Upper lobe of left lung (tissue), 6 donors: ENCODE measurements at regions not wholly inside any gene's neighbourhood (a gene's known extent, or its start where the extent isn't known, plus 50 kb on each side); places are given as distances from the start of the nearest gene placed in this dataset.
A peak's percentile ranks its signal among the peaks of the same experiment; 100 is the strongest.
"Not testable (repeated sequence)": the region's sequence is repeated elsewhere in the genome, so short reads cannot be mapped to it uniquely, and the experiment has no call there.

Experiments
- ATAC-seq, 2 donors: fragments of 200-7000 bp; cut with Tn5 transposase; one replicate each; pipeline ENCODE4 v1.9.1; 2022; ENCODE audit warnings: mild to moderate bottlenecking in 2 of 2, moderate library complexity in 2 of 2; ENCODE audit not compliant: low FRiP score in 2 of 2
- DNase-seq, 2 donors: peaks; one replicate each; pipeline ENCODE4 v3.0.0-alpha.2; 2019 to 2020
- H3K27ac ChIP-seq, 4 donors: fragments of 200-600 bp; sonication (generic); one replicate each; pipeline ENCODE4 v1.5.1; 2016 to 2019
- H3K27me3 ChIP-seq, 4 donors: fragments of 200-600 bp; sonication (generic); one replicate each; pipeline ENCODE4 v1.5.1; 2017 to 2019
- H3K36me3 ChIP-seq, 4 donors: fragments of 200-600 bp; sonication (generic); one replicate each; pipeline ENCODE4 v1.5.1; 2016 to 2019
- H3K4me1 ChIP-seq, 4 donors: fragments of 200-600 bp; sonication (generic); one replicate each; pipeline ENCODE4 v1.5.1; 2018 to 2019
- H3K4me3 ChIP-seq, 4 donors: fragments of 200-600 bp; sonication (generic); one replicate each; pipeline ENCODE4 v1.5.1; 2017 to 2019; ENCODE audit warnings: mild to moderate bottlenecking in 2 of 4, moderate library complexity in 1 of 4
- H3K9me3 ChIP-seq, 4 donors: fragments of 200-600 bp; sonication (generic); one replicate each; pipeline ENCODE4 v1.5.1; 2018 to 2019
- EP300 ChIP-seq, 4 donors: sonication (generic); formaldehyde crosslinking; IDR thresholded peaks; one replicate each; pipeline ENCODE4 v1.5.1; 2017; ENCODE audit warnings: antibody characterized with exemption in 4 of 4, control low read depth in 2 of 4
- POLR2A ChIP-seq, 4 donors: fragments of 450-650 bp; IDR thresholded peaks; one replicate each; pipeline ENCODE4 v1.5.1; 2016 to 2017; ENCODE audit warnings: antibody characterized with exemption in 4 of 4, mild to moderate bottlenecking in 2 of 4
- POLR2AphosphoS5 ChIP-seq, 2 donors: sonication (generic); formaldehyde crosslinking; IDR thresholded peaks; one replicate each; pipeline ENCODE4 v1.5.1; 2017; ENCODE audit warnings: antibody characterized with exemption in 2 of 2
- WGBS, 2 donors: methylation state at CpG; one replicate each; pipeline ENCODE4 v1.1.5; 2017 to 2018; 5-methylcytosine and 5-hydroxymethylcytosine counted together
- TF ChIP-seq, protein P1 (sequence below), 6 experiments: fragments of 450-650 bp in 4 of 6; fragments of 200-600 bp in 2 of 6; sonication (generic) in 2 of 6; IDR thresholded peaks; one replicate each; pipeline ENCODE4 v1.5.1; 2016 to 2019; ENCODE audit warnings: antibody characterized with exemption in 6 of 6
- donor health status: DM: no; HTN: no; CAD: no; lungs with moderate emphysema.
- donor health status: DM: no; HTN: yes; CAD: no; lungs with severe emphysema.

DNA sequence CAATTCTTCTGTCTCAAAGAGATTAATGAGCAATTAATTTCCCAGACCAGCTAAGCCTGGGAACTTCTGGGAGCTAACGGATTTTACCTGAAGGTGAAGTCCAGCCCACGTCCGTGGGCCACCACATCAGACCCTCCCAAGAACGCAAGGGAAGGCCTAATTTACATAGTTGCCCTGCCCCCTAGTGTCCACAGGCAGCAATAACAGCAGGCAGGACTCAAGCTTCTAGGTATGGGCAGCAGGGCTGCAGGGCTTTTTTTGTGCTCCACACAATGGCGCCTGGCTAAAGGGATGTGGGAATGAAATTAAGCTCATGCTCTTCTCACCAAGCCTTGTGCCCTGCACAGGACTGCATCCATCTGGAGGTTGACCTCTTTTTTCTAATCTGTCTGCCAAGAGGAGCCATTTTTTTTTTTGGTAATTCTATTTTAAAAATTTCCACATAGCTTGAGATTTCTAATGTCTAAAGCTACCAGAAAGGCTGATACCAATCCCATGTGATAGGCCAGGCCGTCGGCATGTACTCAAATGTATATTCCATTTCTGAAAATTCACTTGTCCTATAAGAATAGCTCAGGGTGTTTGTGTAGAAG lies 111.9 kb upstream of the TMEM164 start:
- no peak overlapping the region for H3K4me3 ChIP-seq
- peaks cover 0 to 14% (median 2%) of the 10 kb centered on the region in 4 donors for H3K4me1 ChIP-seq
- no peak for TF ChIP-seq POLR2AphosphoS5 (IDR thresholded peaks at IDR 0.05)
- TF ChIP-seq, protein P1, sequence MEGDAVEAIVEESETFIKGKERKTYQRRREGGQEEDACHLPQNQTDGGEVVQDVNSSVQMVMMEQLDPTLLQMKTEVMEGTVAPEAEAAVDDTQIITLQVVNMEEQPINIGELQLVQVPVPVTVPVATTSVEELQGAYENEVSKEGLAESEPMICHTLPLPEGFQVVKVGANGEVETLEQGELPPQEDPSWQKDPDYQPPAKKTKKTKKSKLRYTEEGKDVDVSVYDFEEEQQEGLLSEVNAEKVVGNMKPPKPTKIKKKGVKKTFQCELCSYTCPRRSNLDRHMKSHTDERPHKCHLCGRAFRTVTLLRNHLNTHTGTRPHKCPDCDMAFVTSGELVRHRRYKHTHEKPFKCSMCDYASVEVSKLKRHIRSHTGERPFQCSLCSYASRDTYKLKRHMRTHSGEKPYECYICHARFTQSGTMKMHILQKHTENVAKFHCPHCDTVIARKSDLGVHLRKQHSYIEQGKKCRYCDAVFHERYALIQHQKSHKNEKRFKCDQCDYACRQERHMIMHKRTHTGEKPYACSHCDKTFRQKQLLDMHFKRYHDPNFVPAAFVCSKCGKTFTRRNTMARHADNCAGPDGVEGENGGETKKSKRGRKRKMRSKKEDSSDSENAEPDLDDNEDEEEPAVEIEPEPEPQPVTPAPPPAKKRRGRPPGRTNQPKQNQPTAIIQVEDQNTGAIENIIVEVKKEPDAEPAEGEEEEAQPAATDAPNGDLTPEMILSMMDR (IDR thresholded peaks at IDR 0.05): peak; percentile 55 to 93 (median 80)
- peak; percentile 79 to 82 for ATAC-seq
- H3K36me3 ChIP-seq: no peaks in the 10 kb centered on the region
- DNase-seq: peak in 1 of 2 donors; percentile 51
- H3K27ac ChIP-seq: no peak overlapping the region
- H3K9me3 ChIP-seq: no peaks in the 10 kb centered on the region
- 33 to 34% methylated on average over 6 to 7 of the region's 7 CpGs for WGBS, 2 donors
- H3K27me3 ChIP-seq: no peaks in the 10 kb centered on the region

DNA sequence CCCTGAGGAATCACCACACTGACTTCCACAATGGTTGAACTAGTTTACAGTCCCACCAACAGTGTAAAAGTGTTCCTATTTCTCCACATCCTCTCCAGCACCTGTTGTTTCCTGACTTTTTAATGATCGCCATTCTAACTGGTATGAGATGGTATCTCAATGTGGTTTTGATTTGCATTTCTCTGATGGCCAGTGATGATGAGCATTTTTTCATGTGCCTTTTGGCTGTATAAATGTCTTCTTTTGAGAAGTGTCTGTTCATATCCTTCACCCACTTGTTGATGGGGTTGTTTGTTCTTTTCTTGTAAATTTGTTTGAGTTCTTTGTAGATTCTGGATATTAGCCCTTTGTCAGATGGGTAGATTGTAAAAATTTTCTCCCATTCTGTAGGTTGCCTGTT lies 106.9 kb upstream of the TMEM164 start:
- H3K27me3 ChIP-seq, H3K36me3 ChIP-seq, H3K9me3 ChIP-seq, H3K27ac ChIP-seq, H3K4me3 ChIP-seq, ATAC-seq, H3K4me1 ChIP-seq, DNase-seq: not testable (repeated sequence)
- WGBS, 2 donors: 71 to 78% methylated on average over 1 of the region's 1 CpG

DNA sequence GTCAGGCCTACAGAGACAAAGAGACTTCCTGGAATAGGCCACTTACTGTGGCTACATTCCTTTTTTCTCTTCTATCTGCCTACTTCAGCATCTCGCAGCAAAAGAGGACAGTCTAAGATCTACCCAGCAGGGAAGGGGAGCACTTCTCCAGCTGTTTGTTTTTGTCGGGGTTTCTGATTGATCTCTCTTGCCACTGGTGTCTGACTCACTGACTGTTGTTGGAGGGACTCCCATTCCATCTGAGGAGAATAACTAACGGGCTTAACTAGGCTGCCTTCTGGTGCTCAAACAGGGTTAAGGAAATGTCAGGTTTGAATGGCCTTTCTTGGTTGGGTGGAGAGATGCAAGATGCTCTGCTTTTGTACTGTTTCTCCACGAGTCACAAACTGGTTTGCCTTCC lies 100.2 kb upstream of the TMEM164 start:
- H3K4me1 ChIP-seq: no peaks in the 10 kb centered on the region
- no peaks in the 10 kb centered on the region for H3K36me3 ChIP-seq
- no peaks in the 10 kb centered on the region for H3K27me3 ChIP-seq
- ATAC-seq (no peak), DNase-seq (no peak)
- no peak overlapping the region for H3K27ac ChIP-seq
- peaks cover 0 to 7% (median 0%) of the 10 kb centered on the region in 4 donors for H3K9me3 ChIP-seq
- 58 to 67% methylated on average over 4 of the region's 4 CpGs for WGBS, 2 donors
- no peak for TF ChIP-seq POLR2AphosphoS5 (IDR thresholded peaks at IDR 0.05)
- no peak for TF ChIP-seq EP300 (IDR thresholded peaks at IDR 0.05)
- TF ChIP-seq POLR2A (IDR thresholded peaks at IDR 0.05): no peak
- TF ChIP-seq, protein P1 (IDR thresholded peaks at IDR 0.05): no peak
- no peak overlapping the region for H3K4me3 ChIP-seq

DNA sequence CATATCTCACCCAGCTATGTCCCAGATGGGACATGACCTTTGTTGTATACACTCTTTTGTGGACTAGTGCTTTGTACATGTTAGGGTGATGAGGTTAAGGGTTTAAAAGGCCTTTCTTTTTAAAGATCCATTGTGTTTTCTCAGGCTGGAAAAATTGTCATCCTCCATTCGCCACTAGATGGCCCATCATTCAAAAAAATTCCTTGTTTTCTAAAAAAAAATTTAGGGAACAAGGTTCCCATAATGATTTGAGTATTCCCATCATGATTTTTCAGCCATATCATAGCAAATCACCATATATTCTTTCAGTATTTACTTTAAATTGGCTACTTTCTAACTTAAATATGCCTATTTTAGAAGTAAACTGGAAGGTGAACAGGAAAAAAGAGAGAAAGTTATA lies 91.9 kb upstream of the TMEM164 start:
- WGBS, 2 donors: 15 to 38% methylated on average over 1 of the region's 1 CpG
- no peak for ATAC-seq

DNA sequence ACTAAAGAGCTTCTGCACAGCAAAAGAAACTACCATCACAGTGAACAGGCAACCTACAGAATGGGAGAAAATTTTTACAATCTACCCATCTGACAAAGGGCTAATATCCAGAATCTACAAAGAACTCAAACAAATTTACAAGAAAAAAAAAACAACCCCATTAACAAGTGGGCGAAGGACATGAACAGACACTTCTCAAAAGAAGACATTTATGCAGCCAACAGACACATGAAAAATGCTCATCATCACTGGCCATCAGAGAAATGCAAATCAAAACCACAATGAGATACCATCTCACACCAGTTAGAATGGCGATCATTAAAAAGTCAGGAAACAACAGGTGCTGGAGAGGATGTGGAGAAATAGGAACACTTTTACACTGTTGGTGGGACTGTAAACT lies 89.9 kb upstream of the TMEM164 start:
- not testable (repeated sequence) for H3K36me3 ChIP-seq, H3K27me3 ChIP-seq, ATAC-seq, H3K4me1 ChIP-seq, H3K9me3 ChIP-seq, DNase-seq, H3K4me3 ChIP-seq, H3K27ac ChIP-seq
- WGBS, 2 donors: 85 to 100% methylated on average over 1 to 2 of the region's 2 CpGs

More for the DNA sequence above, 91.9 kb upstream of the TMEM164 start:
- H3K4me1 ChIP-seq: no peaks in the 10 kb centered on the region
- H3K4me3 ChIP-seq: no peak overlapping the region
- no peaks in the 10 kb centered on the region for H3K9me3 ChIP-seq
- TF ChIP-seq POLR2AphosphoS5 (IDR thresholded peaks at IDR 0.05): no peak
- TF ChIP-seq, protein P1 (IDR thresholded peaks at IDR 0.05): peak in 2 of 6 experiments; percentile 28 to 42
- no peaks in the 10 kb centered on the region for H3K27me3 ChIP-seq
- H3K36me3 ChIP-seq: no peaks in the 10 kb centered on the region
- no peak overlapping the region for H3K27ac ChIP-seq
- DNase-seq: no peak

DNA sequence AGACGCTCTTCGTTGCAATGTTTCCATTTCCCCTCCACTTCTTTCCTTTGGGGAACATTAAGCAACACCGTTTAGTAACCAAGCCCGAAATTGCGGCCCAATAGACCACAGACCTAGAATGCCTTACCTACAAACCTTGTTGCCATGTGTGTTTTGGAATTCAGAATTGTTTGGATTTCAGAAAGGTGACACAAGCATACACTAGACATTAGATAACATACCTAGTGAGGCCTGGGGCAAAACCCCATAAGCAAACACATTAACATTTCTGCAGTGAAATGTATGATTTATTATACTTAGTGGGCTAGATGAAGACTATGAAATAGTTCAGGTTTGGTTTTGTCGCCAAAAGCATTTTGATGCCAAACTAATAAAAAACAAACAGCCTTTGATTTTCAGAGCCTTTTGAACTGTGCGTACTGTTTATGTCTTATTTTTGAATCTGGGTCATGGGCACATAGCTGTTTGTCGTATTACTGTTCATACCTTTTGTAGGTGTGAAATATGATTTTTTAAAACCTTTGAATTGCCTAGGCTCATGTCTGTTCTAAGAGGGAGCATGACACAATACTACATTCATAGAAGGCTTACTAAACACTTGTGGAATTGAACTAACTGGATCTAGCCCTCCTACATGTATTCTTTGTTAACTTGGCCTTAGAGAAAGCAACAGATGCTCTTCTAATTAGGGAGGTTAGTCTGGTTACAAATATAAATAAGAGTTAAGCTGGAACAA lies 88.6 kb upstream of the TMEM164 start:
- 76 to 78% methylated on average over 8 of the region's 8 CpGs for WGBS, 2 donors
- no peak overlapping the region for H3K4me3 ChIP-seq
- TF ChIP-seq POLR2A (IDR thresholded peaks at IDR 0.05) (no peak), EP300 (IDR thresholded peaks at IDR 0.05) (no peak), POLR2AphosphoS5 (IDR thresholded peaks at IDR 0.05) (no peak)
- TF ChIP-seq, protein P1 (IDR thresholded peaks at IDR 0.05): no peak
- no peak for DNase-seq
- ATAC-seq: no peak
- no peaks in the 10 kb centered on the region for H3K9me3 ChIP-seq
- H3K27me3 ChIP-seq: no peaks in the 10 kb centered on the region
- no peaks in the 10 kb centered on the region for H3K4me1 ChIP-seq
- no peaks in the 10 kb centered on the region for H3K36me3 ChIP-seq
- no peak overlapping the region for H3K27ac ChIP-seq
